ENCODE measurements at regions not wholly inside any gene's neighbourhood (a gene's known extent, or its start where the extent isn't known, plus 50 kb on each side); places are given as distances from the start of the nearest gene placed in this dataset.

- DNase-seq (ENCODE audit: low read depth in 1 of 2, low spot score in 1 of 2), result peak in 1 of 2 donors; percentile 18
- H3K36me3 ChIP-seq, result no peaks in the 10 kb centered on the region
- H3K4me3 ChIP-seq, result no peak overlapping the region
- peaks cover 12% of the 10 kb centered on the region for H3K4me1 ChIP-seq (ENCODE audit: low read depth)
- peak overlapping the region; percentile 70 for H3K27ac ChIP-seq
- H3K9me3 ChIP-seq (ENCODE audit: low read depth), result no peaks in the 10 kb centered on the region
- H3K27me3 ChIP-seq, result no peaks in the 10 kb centered on the region
- TF ChIP-seq, protein P1, sequence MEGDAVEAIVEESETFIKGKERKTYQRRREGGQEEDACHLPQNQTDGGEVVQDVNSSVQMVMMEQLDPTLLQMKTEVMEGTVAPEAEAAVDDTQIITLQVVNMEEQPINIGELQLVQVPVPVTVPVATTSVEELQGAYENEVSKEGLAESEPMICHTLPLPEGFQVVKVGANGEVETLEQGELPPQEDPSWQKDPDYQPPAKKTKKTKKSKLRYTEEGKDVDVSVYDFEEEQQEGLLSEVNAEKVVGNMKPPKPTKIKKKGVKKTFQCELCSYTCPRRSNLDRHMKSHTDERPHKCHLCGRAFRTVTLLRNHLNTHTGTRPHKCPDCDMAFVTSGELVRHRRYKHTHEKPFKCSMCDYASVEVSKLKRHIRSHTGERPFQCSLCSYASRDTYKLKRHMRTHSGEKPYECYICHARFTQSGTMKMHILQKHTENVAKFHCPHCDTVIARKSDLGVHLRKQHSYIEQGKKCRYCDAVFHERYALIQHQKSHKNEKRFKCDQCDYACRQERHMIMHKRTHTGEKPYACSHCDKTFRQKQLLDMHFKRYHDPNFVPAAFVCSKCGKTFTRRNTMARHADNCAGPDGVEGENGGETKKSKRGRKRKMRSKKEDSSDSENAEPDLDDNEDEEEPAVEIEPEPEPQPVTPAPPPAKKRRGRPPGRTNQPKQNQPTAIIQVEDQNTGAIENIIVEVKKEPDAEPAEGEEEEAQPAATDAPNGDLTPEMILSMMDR (IDR thresholded peaks at IDR 0.05; ENCODE audit: low read depth, low read length), result no peak
Observed at GRCh38 chr7:15783987-15784693, 97.7 kb upstream of the MEOX2 start.

DNA sequence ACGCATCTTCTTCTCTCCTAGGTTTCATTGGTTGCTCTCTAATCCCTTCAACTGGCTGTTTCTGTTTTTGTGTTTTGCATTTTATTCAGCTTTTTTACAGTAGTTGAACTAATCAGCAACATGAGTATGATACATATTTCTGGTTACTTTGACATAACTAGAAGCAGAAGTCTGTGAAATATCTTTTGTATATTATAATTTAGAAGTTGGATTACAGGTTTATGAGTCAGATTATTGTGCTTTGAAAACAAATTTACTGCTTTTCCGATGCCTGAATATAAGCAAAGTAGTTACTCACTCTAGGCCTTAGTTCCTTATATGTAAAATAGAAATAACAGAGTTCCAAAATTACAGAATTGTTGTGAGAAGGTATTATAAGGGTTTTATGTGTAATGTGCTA lies 96.2 kb upstream of the MEOX2 start:
- Histone ChIP-seq H3K4me1 (ENCODE audit: low read depth) (peaks cover 12% of the 10 kb centered on the region), H3K4me3 (no peak overlapping the region), H3K36me3 (no peaks in the 10 kb centered on the region), H3K9me3 (ENCODE audit: low read depth) (no peaks in the 10 kb centered on the region), H3K27ac (no peak overlapping the region), H3K27me3 (no peaks in the 10 kb centered on the region)
- no peak for DNase-seq (ENCODE audit: low read depth in 1 of 2, low spot score in 1 of 2)
- TF ChIP-seq, protein P1 (IDR thresholded peaks at IDR 0.05; ENCODE audit: low read depth, low read length), result no peak

GRCh38 chr7:15781944-15782343 lies 95.5 kb upstream of the MEOX2 start:
- H3K4me3 ChIP-seq, result no peak overlapping the region
- no peaks in the 10 kb centered on the region for H3K9me3 ChIP-seq (ENCODE audit: low read depth)
- H3K27me3 ChIP-seq, result no peaks in the 10 kb centered on the region
- TF ChIP-seq, protein P1 (IDR thresholded peaks at IDR 0.05; ENCODE audit: low read depth, low read length), result no peak
- peaks cover 12% of the 10 kb centered on the region for H3K4me1 ChIP-seq (ENCODE audit: low read depth)
- no peak for DNase-seq (ENCODE audit: low read depth in 1 of 2, low spot score in 1 of 2)
- no peaks in the 10 kb centered on the region for H3K36me3 ChIP-seq
- H3K27ac ChIP-seq, result no peak overlapping the region

DNA sequence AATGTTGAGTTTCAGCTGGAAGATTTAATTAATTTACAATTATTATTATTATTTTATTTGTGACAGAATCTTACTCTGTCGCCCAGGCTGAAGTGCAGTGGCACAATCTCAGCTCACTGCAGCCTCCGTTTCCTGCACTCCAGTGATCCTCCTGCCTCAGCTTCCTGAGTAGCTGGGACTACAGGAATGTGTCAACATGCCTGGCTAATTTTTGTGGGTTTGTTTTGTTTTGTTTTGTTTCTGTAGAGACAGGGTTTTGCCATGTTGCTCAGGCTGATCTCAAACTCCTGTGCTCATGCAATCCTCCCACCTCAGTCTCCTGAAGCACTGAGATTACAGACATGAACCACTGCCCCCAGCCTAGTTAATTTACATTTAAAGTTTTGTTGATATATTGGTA lies 93.8 kb upstream of the MEOX2 start:
- Histone ChIP-seq H3K27me3 (no peaks in the 10 kb centered on the region), H3K4me3 (no peak overlapping the region), H3K4me1 (ENCODE audit: low read depth) (peaks cover 12% of the 10 kb centered on the region), H3K36me3 (no peaks in the 10 kb centered on the region), H3K27ac (no peak overlapping the region), H3K9me3 (ENCODE audit: low read depth) (no peaks in the 10 kb centered on the region)
- TF ChIP-seq, protein P1 (IDR thresholded peaks at IDR 0.05; ENCODE audit: low read depth, low read length), result no peak
- DNase-seq (ENCODE audit: low read depth in 1 of 2, low spot score in 1 of 2), result peak in 1 of 2 donors; percentile 75

DNA sequence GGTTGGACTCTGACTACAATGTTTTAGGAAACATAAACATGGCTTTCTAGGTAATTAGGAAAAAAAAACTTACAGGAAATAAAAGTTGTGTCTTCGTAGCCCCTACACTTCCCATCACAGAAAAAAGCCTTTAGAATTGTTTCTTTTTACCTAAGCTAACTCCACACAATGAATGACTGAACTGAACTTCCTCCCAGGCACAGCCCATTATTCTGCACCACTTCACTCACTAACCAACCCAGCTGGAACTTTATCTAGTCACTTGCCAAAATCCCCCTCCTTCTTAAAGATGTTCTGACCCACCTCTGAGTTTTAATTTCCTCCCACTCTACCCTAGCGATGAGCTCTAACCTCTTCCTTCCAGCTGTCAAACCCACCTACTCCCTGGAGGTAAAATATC lies 91.7 kb upstream of the MEOX2 start:
- no peaks in the 10 kb centered on the region for H3K36me3 ChIP-seq
- H3K27ac ChIP-seq, result no peak overlapping the region
- no peaks in the 10 kb centered on the region for H3K4me1 ChIP-seq (ENCODE audit: low read depth)
- TF ChIP-seq, protein P1 (IDR thresholded peaks at IDR 0.05; ENCODE audit: low read depth, low read length), result no peak
- no peak overlapping the region for H3K4me3 ChIP-seq
- no peaks in the 10 kb centered on the region for H3K27me3 ChIP-seq
- H3K9me3 ChIP-seq (ENCODE audit: low read depth), result no peaks in the 10 kb centered on the region
- no peak for DNase-seq (ENCODE audit: low read depth in 1 of 2, low spot score in 1 of 2)
